ENCODE measurements at regions not wholly inside any gene's neighbourhood (a gene's known extent, or its start where the extent isn't known, plus 50 kb on each side); places are given as distances from the start of the nearest gene placed in this dataset.

- no peak for TF ChIP-seq POLR2A (IDR thresholded peaks at IDR 0.05)
- no peak for TF ChIP-seq POLR2AphosphoS5 (IDR thresholded peaks at IDR 0.05)
- TF ChIP-seq CTCF (IDR thresholded peaks at IDR 0.05 in 8 of 11, conservative IDR thresholded peaks at IDR 0.05 in 3 of 11): no peak
Measured at GRCh38 chr16:35440875-35441274, 1981.5 kb downstream of the TP53TG3F start.
